ENCODE measurements at regions not wholly inside any gene's neighbourhood (a gene's known extent, or its start where the extent isn't known, plus 50 kb on each side); places are given as distances from the start of the nearest gene placed in this dataset.

DNA sequence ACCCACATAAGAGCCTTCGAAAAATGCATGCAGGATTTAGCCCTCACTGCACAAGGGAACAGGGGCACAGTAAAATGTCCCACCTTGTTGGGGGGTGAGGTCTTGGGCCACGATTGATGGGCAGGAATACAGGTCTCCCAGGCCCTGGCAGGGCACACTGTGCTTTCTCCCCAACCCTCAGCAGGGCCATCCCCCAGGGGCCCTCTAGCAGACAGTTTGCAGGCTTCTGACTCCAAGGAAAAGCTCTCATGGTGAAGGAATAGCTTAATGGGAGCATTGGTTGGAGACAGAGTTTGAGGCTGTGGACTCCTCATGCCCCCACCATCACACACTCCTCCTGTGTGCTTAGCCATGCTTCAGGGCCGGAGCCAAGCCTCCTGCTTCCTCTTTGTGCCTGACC, 484.6 kb downstream of the ZNF536 start:
- H3K27ac ChIP-seq, result no peak overlapping the region
- intact Hi-C loops (cut with DNase I), result no loop called here
- DNase-seq (ENCODE audit: low spot score in 2 of 2), result no peak

DNA sequence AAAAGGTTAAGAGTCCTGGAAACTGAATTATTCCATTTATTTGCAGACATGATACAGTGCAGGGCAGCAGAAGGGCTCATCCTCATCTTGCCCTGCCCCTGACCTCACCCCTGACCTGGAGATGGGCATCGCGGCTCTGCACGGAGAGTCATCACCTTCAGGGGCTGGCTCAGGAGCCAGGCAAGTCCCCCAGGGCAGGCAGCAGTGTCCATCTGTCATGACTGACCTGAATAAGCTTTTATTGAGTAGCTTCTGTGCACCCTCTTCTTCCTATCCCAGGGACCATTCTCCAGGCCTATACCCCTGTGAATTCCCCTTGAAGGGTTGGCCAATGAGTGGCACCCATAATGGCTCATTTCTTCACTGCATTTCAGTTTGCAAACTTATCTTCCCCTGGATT, 484.2 kb downstream of the ZNF536 start:
- intact Hi-C loops (cut with DNase I), result no loop called here
- Histone ChIP-seq H3K4me1 (no peaks in the 10 kb centered on the region), H3K27me3 (no peaks in the 10 kb centered on the region), H3K36me3 (no peaks in the 10 kb centered on the region), H3K4me3 (no peak overlapping the region), H3K9me3 (no peaks in the 10 kb centered on the region), H3K27ac (no peak overlapping the region)
- TF ChIP-seq, protein P1, sequence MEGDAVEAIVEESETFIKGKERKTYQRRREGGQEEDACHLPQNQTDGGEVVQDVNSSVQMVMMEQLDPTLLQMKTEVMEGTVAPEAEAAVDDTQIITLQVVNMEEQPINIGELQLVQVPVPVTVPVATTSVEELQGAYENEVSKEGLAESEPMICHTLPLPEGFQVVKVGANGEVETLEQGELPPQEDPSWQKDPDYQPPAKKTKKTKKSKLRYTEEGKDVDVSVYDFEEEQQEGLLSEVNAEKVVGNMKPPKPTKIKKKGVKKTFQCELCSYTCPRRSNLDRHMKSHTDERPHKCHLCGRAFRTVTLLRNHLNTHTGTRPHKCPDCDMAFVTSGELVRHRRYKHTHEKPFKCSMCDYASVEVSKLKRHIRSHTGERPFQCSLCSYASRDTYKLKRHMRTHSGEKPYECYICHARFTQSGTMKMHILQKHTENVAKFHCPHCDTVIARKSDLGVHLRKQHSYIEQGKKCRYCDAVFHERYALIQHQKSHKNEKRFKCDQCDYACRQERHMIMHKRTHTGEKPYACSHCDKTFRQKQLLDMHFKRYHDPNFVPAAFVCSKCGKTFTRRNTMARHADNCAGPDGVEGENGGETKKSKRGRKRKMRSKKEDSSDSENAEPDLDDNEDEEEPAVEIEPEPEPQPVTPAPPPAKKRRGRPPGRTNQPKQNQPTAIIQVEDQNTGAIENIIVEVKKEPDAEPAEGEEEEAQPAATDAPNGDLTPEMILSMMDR (IDR thresholded peaks at IDR 0.05), result no peak
- DNase-seq (ENCODE audit: low spot score in 2 of 2), result no peak

More for the DNA sequence above, 484.6 kb downstream of the ZNF536 start:
- H3K4me3 ChIP-seq, result no peak overlapping the region
- H3K27me3 ChIP-seq, result no peaks in the 10 kb centered on the region
- TF ChIP-seq, protein P1 (IDR thresholded peaks at IDR 0.05), result no peak
- H3K4me1 ChIP-seq, result no peaks in the 10 kb centered on the region
- no peaks in the 10 kb centered on the region for H3K36me3 ChIP-seq
- H3K9me3 ChIP-seq, result no peaks in the 10 kb centered on the region

DNA sequence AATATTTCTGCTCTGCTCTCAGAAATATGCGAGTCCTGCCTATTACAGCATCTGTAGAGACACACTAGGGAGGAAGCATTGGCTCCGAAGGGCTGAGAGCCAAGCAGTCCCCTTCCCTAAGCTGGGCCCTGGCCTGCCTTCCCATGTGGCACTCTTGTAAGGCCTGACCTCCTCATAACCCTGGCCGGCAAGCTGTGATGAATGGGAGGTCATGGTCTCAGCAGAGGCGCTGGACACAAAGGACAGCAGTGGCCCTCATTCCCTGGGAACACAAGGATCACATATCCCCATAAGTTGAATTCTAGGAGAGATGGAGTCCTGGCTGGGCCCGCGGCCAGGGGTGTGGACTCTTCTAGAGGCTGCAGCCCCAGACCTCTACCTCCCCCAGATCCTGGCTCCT, 483.3 kb downstream of the ZNF536 start:
- H3K36me3 ChIP-seq, result no peaks in the 10 kb centered on the region
- H3K27me3 ChIP-seq, result no peaks in the 10 kb centered on the region
- H3K4me3 ChIP-seq, result no peak overlapping the region
- no peaks in the 10 kb centered on the region for H3K4me1 ChIP-seq
- TF ChIP-seq, protein P1 (IDR thresholded peaks at IDR 0.05), result no peak
- intact Hi-C loops (cut with DNase I), result no loop called here
- H3K9me3 ChIP-seq, result no peaks in the 10 kb centered on the region
- no peak overlapping the region for H3K27ac ChIP-seq
- no peak for DNase-seq (ENCODE audit: low spot score in 2 of 2)

DNA sequence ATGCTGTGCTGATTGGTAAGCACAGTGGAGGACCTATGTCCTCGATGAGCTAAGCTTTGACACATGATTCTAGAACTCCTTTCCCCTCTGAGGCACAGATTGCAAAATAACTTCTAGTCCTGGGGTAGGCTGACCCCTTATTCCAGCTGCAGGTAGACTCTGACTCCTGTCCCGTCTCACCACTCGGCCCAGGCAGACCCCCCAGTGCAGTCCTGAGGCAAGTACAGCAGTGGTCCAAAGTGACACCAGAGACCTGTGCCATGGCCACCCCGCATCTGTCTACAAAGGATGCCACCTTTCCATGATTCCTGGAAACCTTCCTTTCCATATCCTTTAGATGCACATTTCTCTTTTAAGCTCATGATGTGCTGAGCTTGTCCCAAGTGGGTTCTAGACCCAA, 482.5 kb downstream of the ZNF536 start:
- Histone ChIP-seq H3K9me3 (no peaks in the 10 kb centered on the region), H3K27me3 (no peaks in the 10 kb centered on the region), H3K27ac (no peak overlapping the region), H3K36me3 (no peaks in the 10 kb centered on the region), H3K4me1 (no peaks in the 10 kb centered on the region), H3K4me3 (no peak overlapping the region)
- DNase-seq (ENCODE audit: low spot score in 2 of 2), result no peak
- intact Hi-C loops (cut with DNase I), result no loop called here
- TF ChIP-seq, protein P1 (IDR thresholded peaks at IDR 0.05), result no peak

DNA sequence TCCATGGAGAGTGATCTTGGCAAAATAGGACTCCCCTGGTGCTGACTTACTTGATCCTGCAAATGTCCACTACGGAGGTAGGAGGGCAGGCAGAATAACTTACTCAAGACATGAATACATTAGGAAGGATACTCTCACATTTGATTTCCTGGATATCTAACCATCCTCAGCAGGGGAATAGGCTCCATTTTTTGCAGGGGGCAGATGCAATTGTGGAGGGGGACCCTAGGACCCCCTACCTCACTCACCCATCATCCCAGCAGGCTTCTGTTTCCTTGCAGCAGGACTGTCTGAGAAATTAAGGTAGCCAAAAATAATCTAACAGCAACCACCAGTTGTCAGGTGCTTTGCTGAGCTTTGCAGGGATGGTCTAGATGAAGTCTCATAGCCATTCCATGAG, 482.0 kb downstream of the ZNF536 start:
- H3K36me3 ChIP-seq, result no peaks in the 10 kb centered on the region
- no peaks in the 10 kb centered on the region for H3K9me3 ChIP-seq
- no peak overlapping the region for H3K27ac ChIP-seq
- no peak for DNase-seq (ENCODE audit: low spot score in 2 of 2)
- H3K4me1 ChIP-seq, result no peaks in the 10 kb centered on the region
- TF ChIP-seq, protein P1 (IDR thresholded peaks at IDR 0.05), result no peak
- H3K27me3 ChIP-seq, result no peaks in the 10 kb centered on the region
- intact Hi-C loops (cut with DNase I), result no loop called here
- no peak overlapping the region for H3K4me3 ChIP-seq

DNA sequence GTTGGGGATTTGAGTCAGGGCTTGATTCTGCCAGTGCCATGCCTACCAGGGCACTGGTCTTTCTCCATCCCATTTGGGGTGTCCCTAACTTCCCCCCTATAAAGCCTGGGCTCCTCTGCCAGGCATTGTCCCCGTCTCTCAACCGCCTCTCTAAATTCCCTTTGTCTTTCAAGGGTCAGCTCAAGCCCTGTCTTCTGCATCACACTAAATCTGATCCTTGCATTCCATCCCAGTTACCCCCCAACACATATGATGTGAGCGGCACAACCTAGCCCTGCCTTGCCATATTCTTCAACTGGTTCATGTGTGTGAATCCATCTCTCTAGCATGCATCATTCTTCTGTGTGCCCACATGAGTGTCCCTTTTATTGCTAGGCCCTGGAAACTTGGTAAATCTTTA, 480.9 kb downstream of the ZNF536 start:
- TF ChIP-seq, protein P1 (IDR thresholded peaks at IDR 0.05), result no peak
- H3K36me3 ChIP-seq, result no peaks in the 10 kb centered on the region
- no peak overlapping the region for H3K27ac ChIP-seq
- no peak overlapping the region for H3K4me3 ChIP-seq
- H3K4me1 ChIP-seq, result no peaks in the 10 kb centered on the region
- no peaks in the 10 kb centered on the region for H3K9me3 ChIP-seq
- DNase-seq (ENCODE audit: low spot score in 2 of 2), result no peak
- intact Hi-C loops (cut with DNase I), result no loop called here
- no peaks in the 10 kb centered on the region for H3K27me3 ChIP-seq

All from ascending aorta (tissue), 2 donors.